ENCODE measurements at regions not wholly inside any gene's neighbourhood (a gene's known extent, or its start where the extent isn't known, plus 50 kb on each side); places are given as distances from the start of the nearest gene placed in this dataset.

GRCh38 chr14:38046160-38046559 lies 161.5 kb upstream of the SSTR1 start:
- TF ChIP-seq CTCF (IDR thresholded peaks at IDR 0.05): no peak
- TF ChIP-seq POLR2A (IDR thresholded peaks at IDR 0.05): no peak

All from uterus (tissue), 2 donors.